ENCODE measurements at regions not wholly inside any gene's neighbourhood (a gene's known extent, or its start where the extent isn't known, plus 50 kb on each side); places are given as distances from the start of the nearest gene placed in this dataset.
"Not testable (repeated sequence)": the region's sequence is repeated elsewhere in the genome, so short reads cannot be mapped to it uniquely, and the experiment has no call there.

- no peak for DNase-seq (ENCODE audit: low spot score)
Observed at GRCh38 chr11:79668575-79668974, 227.7 kb upstream of the TENM4 start.

DNA sequence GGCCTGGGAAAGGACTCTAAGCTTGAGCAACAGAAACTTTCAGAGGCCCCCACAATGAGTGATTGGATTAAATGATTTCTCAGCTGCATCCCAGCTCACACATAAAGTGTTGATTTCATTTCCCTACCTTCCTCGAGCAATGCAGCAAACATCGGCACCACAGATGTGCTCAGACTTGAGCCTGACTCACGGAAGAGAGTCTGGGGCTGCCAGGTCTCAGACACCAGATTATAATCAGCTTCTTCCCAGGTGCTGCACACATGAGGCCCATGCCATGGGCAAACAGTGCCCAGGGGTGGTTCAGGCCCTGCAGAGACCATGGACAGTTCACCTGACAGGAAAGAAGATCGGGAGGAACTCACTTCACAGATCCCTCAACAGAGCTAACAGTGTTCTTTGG lies 226.6 kb upstream of the TENM4 start:
- no peak for DNase-seq (ENCODE audit: low spot score)

DNA sequence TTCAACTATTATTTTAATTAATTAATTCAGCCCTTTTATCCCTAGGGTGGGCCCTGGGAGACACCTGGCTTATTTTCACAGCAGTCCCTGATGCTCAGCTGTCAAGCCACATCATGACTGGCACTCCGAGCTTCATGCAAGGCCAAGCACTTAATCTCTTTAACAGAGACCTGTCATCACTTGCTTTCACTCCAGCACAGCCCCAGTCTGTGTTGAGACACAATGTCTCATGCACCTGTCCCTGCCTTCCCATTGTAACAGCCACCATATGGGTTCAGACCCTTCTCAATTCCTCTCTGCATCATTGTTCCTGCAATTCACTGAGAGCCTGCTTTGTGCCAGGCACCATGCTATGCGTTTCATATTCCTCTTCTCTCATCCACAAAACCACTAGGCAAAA lies 222.2 kb upstream of the TENM4 start:
- no peak for DNase-seq (ENCODE audit: low spot score)

DNA sequence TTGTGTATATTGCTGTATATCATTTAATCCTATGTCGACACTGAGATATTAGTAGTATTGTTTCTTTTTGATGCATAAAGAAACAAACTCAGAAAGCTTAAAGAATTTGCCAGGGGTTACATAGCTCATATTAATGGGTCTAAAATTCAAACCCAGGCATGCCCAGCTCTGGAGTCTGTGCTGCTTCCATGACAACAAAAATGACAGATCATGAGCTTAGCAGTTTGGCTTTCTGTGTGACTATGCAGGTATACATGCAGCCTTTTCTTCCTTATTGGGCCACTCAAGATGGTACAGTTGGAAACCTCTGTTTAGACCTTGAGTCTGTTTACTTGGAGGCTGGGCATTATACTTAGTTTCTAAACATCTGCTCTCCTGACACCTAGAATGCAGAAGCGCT lies 220.5 kb upstream of the TENM4 start:
- no peak for DNase-seq (ENCODE audit: low spot score)

DNA sequence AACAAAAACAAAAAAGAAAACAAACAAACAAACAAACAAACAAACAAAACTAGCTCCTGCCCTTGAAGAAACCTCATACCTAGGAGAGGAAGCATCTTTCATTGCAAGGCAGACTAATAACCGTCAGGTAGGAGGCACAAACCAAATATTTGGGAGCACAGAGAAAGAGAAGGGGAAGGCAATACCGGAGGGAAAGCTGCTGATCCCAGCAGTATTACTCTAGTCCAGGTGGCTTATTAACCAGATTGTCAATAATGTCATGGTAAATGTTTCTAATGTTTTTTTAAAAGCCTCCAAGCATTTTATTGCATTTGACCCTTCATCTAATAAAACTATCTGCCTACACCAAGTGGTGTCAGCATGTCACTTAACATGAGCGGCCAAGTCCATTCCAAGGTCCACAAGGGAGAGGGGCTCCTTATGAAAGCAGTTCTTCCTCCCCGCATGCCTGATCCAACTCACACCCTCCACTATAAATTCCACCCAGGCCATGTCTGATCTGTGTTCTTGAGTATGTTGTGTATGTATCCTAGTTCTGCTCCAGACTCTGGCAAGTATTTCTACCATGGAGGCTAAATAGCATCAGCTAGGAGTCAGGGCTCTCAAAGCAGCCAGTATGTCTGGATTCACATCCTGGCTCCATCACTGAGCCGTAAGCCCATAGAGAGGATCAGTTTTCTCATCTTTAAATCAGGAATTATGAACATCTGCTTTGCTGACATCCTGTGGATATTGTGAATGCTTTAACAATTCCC lies 208.1 kb upstream of the TENM4 start:
- no peak for DNase-seq (ENCODE audit: low spot score)

GRCh38 chr11:79637219-79637618 lies 196.4 kb upstream of the TENM4 start:
- no peak for DNase-seq (ENCODE audit: low spot score)

GRCh38 chr11:79634905-79635304 lies 194.1 kb upstream of the TENM4 start:
- no peak for DNase-seq (ENCODE audit: low spot score)

DNA sequence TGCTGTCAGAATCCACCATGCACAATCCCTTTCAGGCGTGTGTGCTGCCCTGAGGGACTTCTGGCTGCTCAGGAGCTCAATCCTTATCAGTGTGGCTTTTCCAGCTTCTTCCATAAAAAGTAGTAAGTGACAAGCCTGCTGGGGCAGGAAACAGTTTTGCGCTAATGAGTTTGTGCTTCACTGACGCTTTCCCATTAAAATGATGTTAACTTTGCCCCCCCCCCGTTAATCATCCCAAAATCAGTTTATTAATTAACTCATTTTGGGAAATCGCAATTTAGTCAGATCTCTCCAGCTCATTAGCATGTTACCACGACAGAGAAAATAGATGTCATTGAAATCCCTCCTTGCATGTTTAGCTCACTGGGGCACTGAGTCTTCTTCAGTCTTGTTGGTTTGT lies 186.5 kb upstream of the TENM4 start:
- DNase-seq (ENCODE audit: low spot score) = no peak

DNA sequence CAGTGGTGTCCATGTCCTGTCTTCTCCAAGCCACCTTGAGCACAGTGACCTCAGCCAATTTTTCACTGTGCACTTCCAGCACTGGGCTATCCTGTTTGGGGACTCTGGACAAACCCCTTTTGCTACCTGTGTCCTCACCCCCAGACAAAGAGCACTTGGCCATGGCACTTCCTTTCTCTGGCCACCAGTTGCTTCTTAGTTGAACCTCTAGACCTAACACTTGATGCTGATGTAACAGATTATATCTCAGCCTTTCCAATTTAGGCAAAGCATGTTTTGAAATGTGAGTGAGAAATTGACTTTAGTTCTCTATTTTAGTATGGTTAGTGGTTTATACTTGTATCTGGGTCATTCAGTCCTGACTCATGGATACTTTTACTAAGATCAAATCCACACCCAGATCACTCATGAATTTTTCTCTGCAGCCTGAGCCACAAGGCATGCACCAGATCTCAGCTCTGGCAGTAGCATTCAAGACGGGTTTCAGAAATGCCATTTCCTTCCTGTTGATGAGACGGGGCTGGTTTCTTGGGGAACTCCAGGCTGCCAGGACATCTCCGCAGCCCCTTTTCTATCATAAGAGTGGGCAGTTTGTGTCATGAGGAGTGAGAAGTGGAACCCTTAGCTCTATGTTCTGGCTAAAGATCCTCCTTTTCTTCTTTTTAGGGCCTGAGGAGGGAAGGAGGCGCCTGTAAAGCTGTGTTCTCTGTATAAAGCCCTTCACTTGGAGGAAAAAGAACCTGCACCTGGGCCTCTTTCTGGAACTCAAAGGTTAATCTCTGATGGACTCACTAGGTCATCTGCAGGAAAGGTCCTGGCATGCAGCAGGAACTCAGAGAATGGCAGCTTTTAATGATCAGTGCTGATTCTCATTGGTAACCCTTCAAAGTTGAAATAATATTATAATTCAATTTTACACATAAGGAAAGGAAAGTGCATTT lies 185.6 kb upstream of the TENM4 start:
- no peak for DNase-seq (ENCODE audit: low spot score)

DNA sequence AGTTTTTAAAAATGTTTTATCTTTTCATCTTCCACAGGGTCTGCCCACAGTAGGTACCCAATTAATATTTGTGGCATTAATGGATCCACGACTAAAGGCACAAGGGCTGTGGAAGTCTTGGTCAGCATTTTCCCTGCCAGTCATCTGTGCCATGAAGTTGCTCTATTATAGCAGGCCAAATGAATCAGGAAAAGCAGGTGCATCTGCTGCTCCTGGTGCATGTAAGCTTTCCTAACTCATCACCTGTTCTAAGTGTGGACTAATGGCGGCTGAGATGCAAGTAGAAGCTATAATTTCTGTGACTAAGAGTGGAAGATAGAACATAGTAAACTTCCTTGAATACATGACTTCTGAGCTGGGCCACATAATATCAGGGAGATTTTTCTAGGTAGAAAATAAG lies 182.5 kb upstream of the TENM4 start:
- DNase-seq (ENCODE audit: low spot score) = no peak

DNA sequence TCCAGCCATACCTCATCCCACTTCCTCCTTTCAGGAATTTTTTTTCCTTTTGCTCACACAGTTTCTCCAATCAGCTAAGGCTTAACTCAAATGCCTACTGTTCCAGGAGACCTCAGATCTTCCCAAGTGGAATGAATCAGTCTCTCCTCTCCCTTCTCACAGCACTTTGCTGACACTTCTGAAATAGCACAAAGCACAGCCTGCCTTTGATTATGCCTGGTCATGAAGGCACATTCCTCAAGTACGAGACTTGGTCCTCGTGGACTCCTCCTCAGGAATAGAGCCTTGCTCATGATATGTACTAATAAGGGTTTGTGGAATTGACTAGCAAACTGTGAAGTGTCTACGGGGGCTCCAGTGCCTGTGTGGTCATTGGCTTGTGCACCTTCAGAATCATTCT lies 176.7 kb upstream of the TENM4 start:
- DNase-seq (ENCODE audit: low spot score) = no peak

DNA sequence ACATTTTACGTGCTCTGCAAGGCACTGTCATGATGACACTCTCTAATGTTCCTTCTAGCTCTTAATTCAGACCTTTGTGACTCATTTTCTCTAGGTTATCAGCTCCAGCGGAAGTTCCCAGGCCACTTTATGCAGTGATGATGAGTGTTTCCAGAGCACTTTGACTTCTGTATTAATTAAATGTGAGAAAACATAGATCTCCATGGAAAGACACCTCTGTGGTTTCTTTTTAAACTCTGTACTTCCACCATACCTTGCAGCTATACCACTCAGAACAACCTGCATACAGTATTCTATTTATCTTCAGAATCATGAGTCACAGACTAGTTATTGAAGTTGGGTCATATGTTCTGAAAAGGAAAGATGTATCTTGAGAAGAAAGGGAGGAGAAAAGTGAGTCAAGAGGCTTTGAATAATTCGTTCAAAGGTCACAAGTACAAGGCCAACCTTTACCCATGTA lies 175.6 kb upstream of the TENM4 start:
- DNase-seq (ENCODE audit: low spot score) = no peak

- DNase-seq (ENCODE audit: low spot score) = no peak
Observed at GRCh38 chr11:79615425-79615824, 174.6 kb upstream of the TENM4 start.

DNA sequence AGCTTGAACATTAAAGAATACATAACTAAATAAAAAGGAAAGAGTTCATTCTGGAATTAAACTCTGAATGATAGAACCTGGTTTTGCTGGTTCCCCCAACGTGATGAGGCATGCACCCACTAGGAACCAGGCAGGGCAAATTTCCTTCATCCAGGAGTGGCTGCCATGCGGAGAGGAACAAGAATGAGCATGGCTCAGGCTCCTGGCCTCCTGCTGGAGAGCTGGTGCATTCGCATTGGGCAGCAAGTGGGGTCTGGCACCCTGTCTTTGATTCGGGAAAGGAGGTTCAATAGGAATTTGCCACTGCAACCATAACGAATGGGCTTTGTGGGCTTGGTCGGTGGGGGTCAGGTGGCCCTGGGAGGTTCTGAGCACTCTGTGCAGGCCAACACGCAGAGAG lies 169.8 kb upstream of the TENM4 start:
- no peak for DNase-seq (ENCODE audit: low spot score)

GRCh38 chr11:79610139-79610538 lies 169.3 kb upstream of the TENM4 start:
- no peak for DNase-seq (ENCODE audit: low spot score)

- DNase-seq (ENCODE audit: low spot score) = no peak
Observed at GRCh38 chr11:79609511-79609910, 168.7 kb upstream of the TENM4 start.

GRCh38 chr11:79606461-79606860 lies 165.6 kb upstream of the TENM4 start:
- not testable (repeated sequence) for DNase-seq (ENCODE audit: low spot score)

DNA sequence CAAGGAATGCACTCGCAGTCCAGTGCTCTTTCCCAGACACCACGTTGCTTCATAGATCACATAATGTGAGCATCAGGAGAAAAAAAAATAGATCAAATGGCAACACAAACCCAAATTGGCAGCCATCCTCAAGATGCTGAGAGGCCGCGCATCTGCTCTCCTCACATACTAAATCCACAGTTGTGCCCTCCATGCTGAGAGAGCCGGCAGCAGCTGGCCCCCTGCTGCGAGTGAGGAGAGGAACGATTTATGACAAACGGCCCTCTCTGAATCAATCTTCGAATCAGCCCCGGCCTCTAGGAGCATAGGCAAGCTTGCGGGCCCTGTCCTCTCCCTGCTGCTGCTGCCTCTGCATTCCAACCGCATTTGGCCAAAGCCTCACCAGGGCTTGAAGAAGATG lies 159.9 kb upstream of the TENM4 start:
- no peak for DNase-seq (ENCODE audit: low spot score)

- no peak for DNase-seq (ENCODE audit: low spot score)
Observed at GRCh38 chr11:79594834-79595233, 154.0 kb upstream of the TENM4 start.

DNA sequence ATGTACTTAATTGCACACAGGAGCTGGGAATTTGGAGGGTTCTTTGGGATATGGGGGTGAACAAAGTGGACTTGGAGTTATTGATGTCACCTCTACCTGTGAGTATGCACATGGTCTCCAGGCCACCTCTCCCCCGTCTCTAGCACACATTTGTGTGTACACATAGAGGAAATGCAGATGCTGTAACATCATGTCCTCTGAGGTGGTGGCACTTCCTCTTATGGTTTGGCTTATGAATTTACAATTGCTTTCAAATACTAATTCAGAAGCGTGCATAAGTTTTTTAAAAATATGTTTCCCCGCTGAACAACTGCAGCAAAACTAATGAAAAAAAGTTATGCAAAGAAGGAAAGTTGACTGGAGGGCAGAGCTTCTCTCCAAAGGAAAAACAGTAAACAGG lies 152.0 kb upstream of the TENM4 start:
- DNase-seq (ENCODE audit: low spot score) = no peak

DNA sequence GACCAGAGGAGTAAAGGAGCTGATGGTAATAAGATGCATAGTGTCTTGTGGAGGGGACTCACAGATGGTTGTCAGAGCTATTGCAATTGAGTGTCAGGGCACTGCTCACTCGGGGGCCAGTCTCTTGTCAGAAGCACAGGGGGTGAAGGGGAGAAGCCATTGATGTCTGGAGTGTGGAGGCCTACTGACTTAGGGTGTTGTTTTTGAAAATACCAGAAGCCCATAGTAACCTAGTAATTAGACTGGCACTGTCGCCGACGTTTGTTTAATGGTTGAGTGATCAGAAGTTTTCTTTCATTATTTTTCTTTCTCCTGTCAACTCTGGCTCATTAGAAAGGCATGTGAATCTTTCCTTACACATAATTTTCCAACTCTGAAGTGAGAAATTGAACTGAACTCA lies 151.6 kb upstream of the TENM4 start:
- DNase-seq (ENCODE audit: low spot score) = no peak

GRCh38 chr11:79582434-79582833 lies 141.6 kb upstream of the TENM4 start:
- DNase-seq (ENCODE audit: low spot score) = no peak

DNA sequence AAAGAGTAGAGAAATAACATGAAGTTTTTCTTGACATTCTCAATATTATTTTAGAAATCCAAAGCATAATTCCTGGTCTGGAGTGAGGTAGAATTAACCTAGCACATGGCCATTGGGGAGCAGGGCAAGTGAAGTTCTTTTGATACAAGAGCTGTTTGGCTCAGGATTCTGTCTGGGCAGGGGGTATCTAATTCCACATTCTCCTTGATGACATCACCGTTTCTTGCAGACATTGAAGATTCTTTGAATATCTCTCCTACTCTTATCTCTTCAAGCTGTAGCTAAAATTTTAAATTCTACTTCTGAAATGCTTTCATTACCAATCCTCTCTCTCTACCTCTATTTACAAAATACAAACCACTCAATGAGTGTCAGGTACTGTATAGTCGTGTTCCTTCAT lies 138.2 kb upstream of the TENM4 start:
- DNase-seq (ENCODE audit: low spot score) = no peak

Data from germinal center (tissue), 1 donor.